ENCODE measurements at regions not wholly inside any gene's neighbourhood (a gene's known extent, or its start where the extent isn't known, plus 50 kb on each side); places are given as distances from the start of the nearest gene placed in this dataset.
"Not testable (repeated sequence)": the region's sequence is repeated elsewhere in the genome, so short reads cannot be mapped to it uniquely, and the experiment has no call there.

DNA sequence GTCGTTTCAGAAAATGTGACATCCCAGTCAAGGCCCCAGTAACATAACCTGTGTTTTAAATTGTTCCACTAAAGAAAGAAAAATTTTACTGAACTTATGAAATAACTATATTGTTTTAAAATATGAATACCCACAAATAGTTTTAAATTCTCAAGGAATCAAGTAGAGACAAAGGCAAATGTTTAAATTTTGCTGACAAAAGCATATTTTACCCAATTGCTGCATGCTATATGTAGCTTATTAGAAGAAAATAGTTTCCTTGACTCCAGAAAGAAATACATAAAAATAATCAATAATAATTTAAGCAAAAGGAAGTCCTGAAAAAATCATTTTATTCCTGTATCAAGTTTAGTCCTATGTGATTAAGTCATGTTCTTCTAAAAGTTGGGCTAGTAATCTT is 481.3 kb upstream of the ADGRL3 start:
- no peak for DNase-seq

DNA sequence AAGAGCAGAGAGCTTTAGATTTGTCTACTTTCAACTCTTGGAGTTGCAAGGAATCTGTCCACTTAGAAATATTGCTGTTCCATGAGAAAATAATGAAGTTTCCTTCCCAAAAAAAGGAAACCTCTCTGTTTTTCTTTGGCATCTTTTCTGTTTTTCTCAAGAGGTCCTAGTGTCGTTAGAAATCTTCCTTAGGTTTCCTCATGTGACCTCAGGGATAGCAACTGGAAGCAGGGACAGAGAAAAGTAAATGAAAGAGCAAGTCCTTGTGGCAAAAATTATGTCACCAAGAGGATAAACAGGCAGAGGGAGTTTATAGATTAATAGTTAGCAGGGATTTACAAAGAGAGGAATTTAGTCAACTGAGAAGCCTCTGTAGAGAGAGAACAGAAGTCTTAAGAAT is 478.4 kb upstream of the ADGRL3 start:
- DNase-seq: no peak

DNA sequence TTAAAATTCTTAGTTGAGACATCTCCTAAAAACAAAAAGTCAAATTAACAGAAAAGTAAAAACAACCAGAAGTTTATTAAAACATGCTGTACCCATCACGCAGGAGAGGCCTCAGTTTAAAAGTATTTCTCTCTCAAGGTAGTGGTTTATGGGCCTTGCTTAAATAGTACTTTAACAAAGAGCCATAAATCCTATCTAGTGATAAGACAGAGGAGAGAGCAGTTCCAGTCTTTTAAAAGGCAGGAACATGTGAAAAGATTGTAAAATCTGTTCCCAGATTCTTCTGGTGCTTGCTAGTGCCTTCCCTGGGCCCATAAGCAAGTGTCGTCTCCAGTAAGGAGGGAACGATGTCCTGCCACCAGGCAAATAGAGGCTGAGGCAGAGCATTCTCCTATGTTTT is 476.3 kb upstream of the ADGRL3 start:
- no peak for DNase-seq

DNA sequence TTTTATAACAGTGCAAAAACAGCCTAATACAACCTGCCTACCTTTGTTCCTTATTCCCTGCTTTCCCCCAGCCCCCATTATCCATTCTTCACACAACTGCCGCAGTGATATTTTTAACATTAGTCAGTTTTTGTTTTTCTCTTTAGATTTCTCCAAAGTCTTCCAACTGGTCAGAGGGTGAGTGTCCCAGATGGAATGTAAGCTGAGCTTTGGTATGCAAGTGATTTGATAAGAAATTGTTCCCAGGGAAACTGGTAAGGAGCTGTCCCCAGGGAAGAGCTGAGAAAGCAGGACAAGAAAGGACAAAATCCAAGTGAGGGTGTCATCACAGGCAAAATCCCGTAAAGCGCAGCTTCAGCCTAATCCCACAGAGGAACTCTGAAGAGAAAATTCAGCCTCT is 475.5 kb upstream of the ADGRL3 start:
- no peak for DNase-seq

DNA sequence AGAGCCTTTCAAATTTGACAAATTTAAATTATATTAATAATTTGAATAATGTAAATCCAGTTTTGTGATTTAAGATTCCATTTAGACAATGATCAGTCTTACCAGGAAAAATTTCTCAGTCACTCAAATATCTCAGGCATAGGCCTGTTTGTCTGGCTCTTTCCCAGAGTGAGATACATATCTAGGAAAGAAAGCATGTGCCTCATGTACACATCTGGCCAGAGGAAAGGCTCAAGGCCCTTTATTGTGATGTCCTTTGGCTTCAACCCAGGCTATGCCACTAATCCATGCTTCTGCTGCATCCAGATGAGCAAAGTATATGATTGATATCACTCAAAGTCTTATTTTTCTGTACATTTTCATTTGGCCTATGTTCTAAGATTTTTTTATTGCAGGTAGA is 473.3 kb upstream of the ADGRL3 start:
- no peak for DNase-seq

DNA sequence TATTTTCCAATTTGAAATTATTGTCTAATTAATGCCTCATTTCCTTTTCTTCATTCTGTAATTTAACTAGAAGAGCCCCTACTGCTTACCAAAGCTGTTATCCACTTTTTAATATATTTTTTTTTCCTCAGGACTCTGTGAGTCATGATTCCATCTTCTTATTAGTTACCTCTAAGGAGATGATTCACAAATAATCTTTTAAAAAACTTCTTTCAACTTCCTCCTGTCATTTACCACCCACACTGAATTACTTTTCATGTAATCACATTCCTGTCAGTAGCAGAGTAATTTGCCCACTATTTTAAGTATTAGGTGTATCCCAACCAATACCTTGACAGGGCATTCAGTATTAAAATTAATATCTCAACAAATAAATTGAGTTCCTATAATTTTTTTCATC is 470.9 kb upstream of the ADGRL3 start:
- no peak for DNase-seq

DNA sequence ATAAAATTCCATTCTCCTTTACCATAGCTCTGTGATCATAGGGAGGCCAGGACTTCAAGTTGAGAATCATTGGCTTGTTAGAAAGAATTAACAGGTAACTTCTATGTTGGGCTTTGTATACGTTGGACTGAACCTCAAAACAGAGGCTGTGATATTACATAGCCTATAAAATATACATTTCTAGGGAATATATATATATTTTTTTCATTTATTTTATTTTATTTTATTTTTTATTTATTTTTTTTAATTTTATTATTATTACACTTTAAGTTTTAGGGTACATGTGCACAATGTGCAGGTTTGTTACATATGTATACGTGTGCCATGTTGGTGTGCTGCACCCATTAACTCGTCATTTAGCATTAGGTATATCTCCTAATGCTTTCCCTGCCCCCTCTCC is 470.4 kb upstream of the ADGRL3 start:
- not testable (repeated sequence) for DNase-seq

DNA sequence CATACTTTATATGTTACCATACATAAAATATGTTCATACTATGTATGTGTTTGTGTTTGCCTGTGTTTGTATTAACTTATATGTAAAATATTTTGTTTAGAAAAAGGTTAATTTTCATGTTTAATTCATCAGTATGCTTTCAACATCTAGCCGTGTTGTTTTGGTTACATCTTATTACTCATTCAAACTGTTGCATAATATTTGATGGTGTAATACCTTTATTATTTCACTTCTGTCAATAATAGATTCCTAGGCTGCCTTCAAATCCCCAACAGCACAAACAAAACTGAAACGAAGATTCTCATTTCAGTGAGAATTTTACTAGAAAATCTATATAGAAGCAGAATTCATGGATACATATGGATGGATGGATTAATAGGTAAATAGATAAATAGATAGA is 462.3 kb upstream of the ADGRL3 start:
- no peak for DNase-seq

DNA sequence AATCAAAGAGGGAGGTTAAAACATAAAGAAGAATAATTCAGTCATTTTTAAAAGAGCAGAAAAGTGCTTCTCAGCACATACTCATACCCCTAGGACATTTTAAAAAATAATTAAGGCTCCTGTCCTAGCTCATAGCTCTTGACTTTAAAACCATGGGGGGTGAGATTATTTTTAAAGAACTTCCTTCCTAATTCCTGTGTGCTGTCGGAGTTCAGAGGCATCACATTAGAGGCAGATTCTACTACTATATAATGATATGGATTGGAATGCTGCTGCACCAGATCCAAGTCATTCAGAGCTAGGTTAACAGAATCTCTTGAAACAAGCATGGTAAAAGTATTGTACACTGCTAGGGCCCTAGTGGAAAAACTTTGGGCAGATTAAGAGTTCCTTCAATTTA is 456.5 kb upstream of the ADGRL3 start:
- DNase-seq: no peak

DNA sequence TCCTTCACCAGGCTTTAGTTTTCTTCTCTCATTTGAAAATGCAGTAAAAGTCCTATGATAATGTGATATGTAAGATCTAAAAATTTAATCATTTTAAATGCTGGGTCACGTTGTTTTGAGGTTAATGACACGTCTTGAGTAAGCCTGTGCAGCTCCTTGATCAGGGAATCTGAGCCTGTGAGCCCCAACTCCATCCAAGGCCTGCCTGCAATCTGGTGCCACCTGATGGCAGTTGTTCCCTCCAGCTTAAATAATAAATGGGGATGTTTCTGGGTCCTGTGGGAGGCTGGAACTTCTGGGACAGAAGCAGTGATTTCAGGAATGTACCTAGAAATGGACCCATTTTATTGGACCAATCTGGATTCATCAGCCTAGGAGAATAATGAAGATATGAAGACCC is 455.4 kb upstream of the ADGRL3 start:
- DNase-seq: no peak

DNA sequence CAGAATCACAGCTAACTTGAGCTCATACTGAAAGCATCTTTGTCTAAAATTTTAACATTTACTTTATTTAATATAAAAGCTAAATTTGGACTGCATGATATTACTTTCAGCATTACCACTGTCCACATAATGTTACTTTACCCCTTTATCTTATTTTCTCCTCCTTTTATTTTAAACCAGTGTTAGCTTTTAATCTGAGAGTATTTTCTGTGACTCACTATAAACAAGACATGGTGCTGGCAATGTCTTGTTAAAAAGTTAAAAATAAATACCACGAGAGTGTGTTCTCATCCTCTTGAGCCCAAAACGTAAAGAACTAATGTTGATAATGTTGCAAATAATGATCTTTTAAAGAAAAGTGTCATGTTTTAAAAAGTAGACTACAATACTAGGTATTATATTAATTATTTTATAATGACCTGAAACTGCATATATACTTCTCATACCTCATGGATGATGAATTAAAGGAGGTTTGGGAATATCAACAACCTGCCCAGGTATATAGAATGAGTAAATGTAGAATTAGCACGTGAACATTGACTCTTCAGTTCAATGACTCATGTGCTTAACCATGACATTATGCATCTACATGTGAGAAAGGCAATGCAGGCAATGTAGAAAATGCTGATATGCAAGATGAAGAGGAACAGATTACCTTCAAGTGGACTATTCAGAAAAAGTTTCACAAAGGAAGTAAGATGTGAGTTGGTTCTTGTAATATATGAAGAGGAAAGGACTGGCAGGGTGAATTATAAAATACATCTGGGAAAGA is 454.1 kb upstream of the ADGRL3 start:
- DNase-seq: no peak

DNA sequence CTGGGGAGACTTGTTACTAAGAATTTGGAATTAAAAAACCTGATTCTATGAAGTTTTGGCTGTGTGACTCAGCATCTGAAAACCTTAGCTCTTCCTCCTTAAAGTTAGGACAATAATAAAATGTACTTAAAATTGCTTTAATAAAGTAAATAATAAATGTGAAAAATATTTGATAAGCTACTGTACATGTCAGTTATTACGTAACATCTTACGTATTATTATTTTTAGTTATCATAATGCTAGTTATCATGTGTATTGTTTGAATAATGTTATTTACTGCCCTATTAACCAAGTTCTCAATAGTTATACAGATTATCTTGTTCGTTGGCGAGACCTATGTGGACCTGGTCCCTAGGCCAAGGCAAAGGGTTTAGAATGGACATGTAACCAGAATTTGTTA is 449.2 kb upstream of the ADGRL3 start:
- DNase-seq: no peak

DNA sequence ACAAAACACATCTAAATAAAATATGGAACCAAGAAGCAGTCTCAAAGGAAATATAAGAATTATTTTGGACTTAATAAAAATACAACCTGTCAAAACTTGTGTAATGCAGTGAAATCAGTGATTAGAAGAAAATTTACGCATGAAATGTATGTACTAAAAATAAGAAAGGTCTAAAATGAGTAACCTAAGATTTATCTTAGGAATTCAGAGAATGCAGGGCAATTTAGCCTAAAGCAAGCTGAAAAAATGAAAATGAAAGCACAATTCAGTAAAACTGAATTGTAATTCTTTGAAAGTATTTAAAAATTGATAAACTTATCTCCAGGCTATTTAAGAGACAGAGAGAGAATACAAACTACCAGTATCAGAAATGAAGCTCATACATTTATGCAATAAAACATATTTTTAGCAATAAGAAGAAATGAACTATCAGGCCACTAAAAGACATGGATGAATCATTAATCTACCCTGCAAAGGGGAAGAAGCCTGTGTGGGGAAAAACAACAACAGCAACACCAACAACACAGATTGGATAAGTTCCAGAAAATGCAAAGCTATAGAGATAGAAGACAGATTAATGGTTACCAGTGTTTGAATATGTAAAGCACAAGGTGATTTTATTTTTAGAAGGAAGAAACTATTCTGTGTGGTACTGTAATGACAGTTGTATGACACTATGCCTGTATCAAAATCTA is 442.0 kb upstream of the ADGRL3 start:
- no peak for DNase-seq

DNA sequence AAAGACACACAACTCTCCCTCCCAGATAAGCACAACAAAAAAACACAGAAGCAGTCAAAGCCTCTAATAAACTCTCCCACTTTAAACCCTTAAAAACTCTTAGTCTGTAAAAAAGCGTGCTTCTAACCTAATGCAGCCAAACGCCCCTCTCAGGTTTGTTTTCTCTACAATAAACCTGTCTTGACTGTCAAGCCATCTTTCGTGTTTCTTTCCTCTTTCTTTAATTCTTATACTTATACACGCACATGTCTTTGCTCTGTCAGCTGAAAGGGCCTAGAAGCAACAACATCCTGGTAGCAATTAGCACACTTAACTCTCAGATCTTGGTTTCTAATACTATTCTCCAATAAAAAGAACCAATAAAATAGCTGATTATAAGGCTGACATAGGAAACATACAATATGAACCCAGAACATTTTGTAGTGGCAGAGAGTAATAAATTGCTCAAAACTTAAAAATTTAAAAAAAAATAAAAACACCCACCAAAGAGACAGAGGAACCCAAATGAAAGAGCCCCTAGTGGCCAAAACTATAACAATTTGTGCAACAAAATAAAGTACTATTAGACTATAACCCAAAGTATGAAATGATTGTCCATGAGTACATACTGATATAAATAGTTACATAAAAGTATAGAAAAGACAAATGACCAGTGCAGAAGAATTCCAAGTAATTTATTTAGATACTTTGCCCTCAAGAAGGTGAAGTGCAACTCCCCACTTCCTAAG is 440.4 kb upstream of the ADGRL3 start:
- no peak for DNase-seq

DNA sequence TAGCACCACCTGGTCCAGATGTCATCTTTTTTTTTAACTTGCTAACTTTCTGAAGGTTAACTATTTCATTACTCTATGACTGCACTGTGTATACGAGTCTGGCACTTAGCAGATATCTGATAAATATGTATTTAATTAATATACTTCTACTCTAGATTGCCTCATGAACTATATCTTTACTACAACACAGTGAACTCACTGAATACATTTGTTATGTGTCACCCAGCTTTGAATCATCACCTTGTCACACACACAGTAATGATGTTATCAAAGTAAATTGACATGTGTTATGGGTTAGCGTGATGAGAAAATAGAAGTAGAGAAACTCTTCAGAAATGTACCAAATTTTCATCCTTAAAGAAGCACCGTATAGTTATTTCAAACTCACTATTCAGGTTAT is 419.3 kb upstream of the ADGRL3 start:
- no peak for DNase-seq

DNA sequence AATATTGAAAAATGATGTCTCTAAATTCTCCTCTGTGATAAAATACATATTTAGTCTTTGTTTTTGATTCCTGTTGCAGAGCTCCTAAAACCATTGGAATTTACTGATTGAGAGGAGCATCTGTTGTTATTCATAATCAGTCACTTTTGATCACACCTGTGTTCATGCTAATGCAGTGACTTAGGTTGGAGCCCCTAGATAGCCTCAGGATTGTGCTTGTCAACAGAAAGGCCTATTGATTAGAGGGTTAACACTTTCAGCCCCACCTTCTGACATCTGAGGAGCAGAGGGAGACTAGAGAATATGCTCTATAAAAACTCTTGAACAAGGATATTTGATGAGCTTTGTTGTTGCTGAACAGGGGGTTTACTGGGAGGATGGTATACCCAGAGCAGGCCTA is 409.5 kb upstream of the ADGRL3 start:
- no peak for DNase-seq

DNA sequence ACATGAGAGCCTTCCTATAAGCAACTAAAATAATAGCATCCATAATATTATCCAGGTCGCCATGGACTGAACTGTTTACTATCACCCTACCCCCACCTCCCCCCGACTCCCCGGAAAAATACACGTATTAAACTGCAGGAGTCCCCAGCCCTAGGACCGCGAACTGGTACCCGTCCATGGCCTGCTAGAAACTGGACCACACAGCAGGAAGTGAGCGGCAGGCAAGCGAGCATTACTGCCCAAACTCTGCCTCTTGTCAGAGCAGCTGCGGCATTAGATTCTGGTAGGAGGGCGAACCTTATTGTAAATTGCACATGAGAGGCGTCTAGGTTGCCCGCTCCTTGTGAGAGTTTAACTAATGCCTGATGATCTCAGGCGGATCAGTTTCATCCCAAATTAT is 405.8 kb upstream of the ADGRL3 start:
- no peak for DNase-seq

DNA sequence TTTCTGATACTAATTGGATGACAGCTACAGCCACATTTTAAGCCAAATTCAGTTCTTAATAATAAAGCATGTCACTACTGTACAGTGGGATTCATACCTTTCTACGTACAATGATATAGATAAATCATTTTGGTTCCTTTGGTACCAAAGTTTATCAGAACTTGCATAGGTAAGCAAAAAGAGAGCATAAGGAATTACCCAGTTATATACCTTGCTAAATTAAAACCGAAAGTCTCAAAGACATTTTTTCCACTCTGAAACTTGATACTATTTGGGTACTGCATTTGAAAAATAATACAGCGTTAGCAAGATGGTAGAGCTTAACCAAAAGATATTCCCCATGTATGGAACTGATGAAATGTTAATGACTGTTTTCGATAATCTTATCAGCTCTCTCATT is 400.9 kb upstream of the ADGRL3 start:
- DNase-seq: no peak

DNA sequence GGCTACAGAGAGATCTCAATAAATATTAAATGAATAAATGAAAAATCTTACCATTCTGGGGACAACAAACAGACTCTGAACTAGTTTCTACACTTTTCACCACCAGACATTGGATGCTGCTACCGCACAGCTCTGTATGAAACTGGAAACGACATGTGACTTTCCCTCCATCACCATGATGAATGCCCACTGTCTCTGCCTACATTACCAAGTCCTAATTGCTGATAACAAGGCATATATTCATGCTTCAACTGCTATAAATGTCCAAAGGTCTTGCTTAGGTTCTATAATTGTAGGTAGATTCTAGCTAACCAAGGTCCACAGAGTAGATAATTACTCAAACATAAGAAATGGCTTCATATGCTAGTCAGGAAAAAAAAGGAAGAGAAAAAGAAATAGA is 399.4 kb upstream of the ADGRL3 start:
- DNase-seq: no peak

DNA sequence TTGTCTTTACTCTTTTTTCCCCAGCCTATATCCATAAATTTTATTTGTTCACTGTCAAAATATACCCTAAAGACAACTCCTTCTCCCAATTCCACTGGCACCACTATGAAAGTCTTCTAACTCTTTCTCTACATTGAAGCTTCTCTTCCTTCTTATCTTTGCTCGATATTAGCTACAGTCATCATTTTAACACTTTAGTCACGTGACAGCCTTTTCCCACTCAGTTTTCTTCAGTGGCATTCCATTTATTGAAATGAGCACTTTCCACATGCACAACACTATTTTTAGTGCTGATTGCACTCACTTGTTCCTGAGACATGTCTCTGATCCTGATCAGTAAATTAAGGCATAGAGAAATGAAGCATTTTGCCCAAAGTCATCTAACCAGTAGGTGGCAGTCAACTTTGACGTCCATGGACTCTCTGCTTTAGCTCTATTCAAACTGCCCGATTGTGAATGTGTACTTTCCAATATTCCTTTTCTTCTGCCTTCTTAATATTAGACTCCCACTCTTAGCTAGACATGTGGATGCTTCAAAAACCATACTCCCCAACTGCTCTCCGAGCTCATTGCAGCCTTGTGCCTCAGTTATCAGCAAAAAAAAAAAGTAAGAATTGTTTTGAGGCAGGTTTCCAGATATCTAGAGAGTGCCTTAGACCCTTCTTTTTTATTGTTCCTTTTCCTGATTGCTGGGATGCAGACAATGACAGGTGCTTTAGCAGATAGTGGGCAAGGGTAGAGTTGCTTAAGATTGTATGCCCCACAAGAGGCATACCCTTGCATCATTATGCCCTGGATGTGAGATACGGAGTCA is 394.4 kb upstream of the ADGRL3 start:
- peak; percentile 0 for DNase-seq

DNA sequence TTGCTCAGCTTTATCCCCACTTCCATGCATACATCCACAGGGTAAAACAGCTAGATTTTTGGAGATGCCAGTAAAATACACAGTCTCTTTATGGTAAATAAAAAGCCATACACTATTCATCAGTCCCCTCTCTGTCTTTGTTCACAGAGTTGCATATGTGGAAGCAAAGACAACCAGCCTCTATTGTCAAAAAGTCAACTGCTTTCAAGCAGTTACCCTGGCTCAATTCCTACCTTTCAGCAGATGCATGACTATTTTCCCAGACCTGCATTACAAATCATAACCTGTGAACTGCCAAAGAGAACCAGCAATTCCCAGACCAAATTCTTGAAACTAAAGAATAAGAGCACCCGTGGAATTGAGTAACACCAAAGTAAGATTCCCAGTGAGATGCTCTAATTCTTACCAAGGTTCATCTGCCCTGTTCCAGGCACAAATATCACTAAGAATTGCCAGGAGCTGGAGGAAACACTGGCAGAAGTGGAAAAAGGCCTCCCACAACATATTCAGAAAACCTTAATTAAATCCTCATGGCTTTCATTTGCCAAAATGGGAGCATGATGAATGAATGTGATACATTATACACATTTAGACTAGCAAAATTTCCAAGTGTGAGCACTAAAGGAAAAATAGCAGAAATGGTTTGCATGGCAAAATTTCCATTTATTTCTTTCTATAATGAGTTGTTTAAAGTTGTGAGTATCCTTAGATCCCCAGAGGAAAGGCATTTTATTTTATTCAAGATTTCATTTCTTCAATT is 391.2 kb upstream of the ADGRL3 start:
- no peak for DNase-seq

DNA sequence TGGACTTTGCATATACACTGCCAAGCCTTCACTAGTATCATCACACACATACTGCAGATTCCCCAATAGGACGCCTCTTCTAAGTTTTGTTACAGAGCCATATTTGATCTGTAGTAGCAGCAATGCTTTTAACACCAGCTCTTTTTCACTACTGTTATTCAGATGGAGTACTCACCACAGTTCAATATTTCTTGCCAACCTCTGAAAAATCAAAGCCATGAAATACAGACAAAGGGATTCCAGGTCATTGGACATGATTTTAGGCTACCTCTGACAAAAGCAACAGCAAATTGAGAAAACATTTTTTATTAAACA is 390.7 kb upstream of the ADGRL3 start:
- no peak for DNase-seq

DNA sequence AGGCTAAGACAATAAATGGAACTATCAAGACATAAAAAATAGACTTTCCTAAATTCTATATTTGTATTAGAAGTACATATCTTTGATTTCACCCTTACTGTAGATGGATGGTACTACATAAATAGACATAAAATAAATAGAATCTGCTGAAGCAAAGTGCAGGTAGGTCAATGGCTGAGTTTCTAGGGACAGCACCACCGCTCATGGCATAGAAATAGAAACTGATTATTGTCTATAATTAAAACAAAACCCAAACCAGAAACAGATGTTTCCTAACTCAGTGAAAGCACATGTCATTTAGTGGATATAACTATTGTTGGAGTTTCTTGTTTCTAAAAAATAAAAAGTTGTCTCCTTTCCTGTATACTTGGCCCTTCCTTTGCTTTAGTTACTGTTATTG is 387.3 kb upstream of the ADGRL3 start:
- no peak for DNase-seq
